ENCODE measurements at regions not wholly inside any gene's neighbourhood (a gene's known extent, or its start where the extent isn't known, plus 50 kb on each side); places are given as distances from the start of the nearest gene placed in this dataset.

DNA sequence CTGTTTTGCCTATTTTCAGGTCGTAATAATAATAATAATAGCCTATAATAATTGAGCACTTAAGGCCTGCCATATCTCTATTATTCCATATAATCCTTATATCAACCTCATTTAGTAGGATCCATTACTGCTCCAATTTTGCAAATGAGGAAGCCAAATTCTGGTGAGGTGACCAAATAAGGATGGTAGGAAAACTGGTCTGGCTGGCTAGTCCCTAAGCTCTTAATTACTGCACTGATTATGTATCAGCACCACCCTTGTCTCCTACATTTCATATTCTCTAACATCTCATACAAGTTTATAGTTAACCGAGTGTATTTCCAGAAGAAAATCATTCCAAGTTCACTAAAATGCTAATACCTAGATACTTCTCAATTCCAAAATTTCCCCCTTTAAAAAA is 166.5 kb upstream of the RGMB start:
- TF ChIP-seq, protein P1, sequence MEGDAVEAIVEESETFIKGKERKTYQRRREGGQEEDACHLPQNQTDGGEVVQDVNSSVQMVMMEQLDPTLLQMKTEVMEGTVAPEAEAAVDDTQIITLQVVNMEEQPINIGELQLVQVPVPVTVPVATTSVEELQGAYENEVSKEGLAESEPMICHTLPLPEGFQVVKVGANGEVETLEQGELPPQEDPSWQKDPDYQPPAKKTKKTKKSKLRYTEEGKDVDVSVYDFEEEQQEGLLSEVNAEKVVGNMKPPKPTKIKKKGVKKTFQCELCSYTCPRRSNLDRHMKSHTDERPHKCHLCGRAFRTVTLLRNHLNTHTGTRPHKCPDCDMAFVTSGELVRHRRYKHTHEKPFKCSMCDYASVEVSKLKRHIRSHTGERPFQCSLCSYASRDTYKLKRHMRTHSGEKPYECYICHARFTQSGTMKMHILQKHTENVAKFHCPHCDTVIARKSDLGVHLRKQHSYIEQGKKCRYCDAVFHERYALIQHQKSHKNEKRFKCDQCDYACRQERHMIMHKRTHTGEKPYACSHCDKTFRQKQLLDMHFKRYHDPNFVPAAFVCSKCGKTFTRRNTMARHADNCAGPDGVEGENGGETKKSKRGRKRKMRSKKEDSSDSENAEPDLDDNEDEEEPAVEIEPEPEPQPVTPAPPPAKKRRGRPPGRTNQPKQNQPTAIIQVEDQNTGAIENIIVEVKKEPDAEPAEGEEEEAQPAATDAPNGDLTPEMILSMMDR (IDR thresholded peaks at IDR 0.05) = no peak
- no peak for TF ChIP-seq TCF7L2 (IDR thresholded peaks at IDR 0.05; ENCODE audit: low read depth, low read length)
